SKM-1 treated with dmso at 0.1 percent for 144 hours (cell line): ENCODE measurements at regions not wholly inside any gene's neighbourhood (a gene's known extent, or its start where the extent isn't known, plus 50 kb on each side); places are given as distances from the start of the nearest gene placed in this dataset.

Experiments
- DNase-seq: peaks from one replicate; lab custom pipeline; 2025; ENCODE audit not compliant: unreplicated experiment; lab: John Stamatoyannopoulos, UW

DNA sequence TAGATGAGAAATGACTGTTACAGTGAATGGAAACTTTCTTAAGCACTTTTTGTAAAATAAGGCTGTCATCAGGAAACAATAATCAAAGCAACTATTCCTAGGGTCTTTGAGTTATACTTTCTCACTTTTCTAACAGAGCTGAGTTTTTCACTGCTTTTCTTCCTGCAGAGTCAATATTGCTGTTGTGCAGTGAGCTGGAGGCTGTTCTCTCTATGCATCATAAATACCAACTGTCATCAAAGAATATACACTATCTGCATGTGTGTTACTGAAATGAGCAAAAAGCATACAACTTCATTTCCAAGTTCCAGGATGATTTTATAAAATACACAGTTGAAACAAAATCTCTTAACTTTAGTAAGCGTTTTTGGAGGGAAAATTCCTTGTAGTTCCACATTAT, 110.4 kb upstream of the CPSF6 start:
- DNase-seq, result no peak

DNA sequence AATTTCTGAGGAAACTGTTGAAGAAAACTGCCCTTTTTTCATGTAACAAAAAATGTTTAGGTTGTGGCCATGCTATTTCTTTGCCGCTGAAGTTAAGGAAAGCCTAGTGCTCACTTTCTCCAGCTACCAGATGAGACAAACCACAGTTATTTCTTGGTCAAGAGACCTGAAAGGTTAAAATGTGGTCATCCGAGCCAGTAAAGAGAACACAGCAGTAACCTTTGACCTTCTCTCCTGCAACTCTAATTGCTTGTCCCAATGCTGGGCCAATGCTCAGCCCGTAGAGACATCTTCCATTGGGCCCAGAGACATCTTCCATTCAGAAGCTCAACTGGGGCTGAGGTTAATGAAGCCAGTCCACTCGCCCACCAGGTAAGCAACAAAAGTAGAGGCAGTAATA, 109.8 kb upstream of the CPSF6 start:
- DNase-seq, result no peak

DNA sequence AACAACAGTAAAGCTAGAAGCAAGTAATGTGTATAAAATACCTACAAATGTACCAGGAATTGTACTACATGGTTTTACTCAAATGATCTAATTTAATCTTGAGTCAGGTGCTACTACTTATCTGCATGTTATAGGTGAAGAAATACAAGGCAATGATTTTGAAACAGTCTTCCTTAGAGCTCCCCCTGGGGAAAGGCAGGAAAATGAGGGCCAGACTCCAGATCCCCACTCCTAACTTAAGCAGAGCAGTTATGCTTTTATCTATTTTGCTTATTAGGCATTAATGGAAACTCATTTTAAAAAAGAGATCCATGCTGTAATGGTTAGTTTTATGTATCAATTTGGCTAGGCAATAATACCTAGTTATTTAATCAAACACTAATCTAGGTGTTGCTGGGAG, 109.3 kb upstream of the CPSF6 start:
- DNase-seq, result peak; percentile 5

DNA sequence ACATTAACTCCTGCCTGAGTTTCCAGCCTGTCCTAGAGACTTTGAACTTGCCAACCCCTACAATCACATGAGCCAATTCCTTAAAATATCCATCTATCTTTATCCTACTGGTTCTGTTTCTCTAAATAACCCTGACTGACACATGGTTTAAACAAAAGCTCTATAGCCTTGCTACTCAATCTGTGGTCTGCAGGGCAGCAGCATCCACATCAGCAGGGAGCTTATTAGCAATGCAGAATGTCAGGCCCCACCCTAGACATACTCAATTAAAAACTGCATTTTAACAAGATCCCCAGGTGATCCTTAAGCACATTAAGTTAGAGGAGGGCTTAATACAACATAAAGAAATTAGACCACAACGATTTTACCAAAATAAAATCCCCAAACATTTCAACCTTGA, 108.3 kb upstream of the CPSF6 start:
- DNase-seq, result no peak

- no peak for DNase-seq
Measured at GRCh38 chr12:69136931-69137613, 102.3 kb upstream of the CPSF6 start.

- no peak for DNase-seq
Measured at GRCh38 chr12:69141074-69141473, 98.3 kb upstream of the CPSF6 start.

DNA sequence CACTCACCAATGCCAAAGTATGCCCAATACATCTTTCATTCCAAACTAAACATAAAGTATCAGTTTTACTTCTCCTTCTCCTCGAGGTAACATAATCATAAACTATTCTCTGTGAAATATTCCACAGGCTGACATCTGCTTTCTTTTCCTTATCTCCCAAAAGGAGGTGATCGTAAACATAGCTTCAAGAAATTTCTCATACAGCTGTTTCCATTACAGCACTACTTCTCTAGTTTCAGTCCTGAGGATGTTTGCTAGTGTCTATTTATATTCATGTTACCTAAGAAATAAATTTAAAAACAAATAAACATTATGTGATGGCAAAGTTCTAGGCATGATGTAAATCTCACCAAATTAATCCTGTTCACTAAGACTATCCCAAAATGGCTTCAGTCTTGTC, 90.1 kb upstream of the CPSF6 start:
- no peak for DNase-seq

DNA sequence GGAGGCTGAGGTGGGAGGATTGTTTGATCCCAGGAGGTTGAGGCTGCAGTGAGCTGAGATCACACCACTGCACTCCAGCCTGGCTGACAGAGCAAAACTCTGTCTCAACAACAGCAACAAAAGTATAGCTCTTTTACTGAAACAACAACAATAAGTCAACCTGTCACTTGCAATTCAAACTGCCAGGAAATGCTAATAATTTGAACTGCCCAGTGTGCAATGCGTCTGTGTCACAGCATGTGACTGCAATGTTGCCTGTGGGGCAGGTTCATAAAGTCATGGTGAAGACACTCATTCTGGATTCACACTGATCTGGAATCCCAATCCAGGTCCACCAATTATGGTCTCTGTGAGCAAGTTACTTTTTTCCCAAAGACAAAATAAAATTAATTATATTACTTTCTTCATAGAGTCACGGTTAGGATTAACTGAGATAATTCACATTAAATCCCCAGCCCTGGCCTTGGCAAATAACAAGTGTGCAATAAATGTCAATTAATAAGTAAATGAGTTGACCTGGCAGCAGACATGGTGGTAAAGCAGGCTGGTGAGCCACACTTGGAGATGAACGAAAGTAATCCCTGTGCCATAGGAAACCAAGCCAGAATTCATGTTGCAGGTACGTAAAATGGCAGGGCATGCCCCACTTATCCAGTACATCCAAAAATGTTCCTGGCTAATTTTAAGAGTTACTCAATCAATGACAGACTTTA, 89.1 kb upstream of the CPSF6 start:
- DNase-seq, result no peak

DNA sequence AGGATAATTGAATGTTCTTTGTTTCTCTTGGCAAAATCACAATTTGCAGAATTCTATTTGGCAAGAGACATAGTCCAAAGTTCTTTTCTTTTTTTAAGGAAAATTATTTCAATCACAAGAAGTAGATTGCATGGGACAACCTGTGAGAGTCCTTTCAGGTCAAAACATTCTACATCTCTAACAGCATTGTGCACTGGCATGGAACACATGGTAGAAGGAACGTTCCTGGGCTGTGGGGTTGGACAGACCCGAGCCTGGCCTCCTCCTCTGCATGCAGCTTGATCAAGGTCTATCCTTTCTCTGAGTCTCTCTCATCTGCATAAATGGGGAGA, 88.6 kb upstream of the CPSF6 start:
- no peak for DNase-seq

DNA sequence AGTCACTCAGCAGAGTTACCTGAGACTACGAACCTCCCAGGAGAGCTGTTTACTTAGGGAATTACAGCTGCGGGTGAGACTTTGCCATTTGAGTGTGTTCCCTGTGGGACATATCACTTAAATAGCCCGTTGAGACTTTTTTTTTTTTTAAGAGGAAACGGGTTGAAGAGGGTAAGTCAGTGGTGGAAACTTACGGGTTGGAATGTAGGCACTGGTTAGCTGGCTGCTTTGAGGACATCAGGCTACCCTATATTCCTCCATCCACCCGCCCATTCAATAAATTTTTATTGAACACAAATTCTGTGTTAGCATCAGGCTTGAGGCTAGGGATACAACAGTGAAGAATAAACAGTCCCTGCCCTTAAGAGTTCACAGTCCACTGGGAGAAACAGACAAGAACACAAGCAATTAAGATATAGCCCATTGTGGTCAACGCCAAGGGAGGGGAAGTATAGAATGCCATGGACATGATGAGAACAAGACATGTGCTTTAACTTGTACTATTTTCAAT, 88.1 kb upstream of the CPSF6 start:
- DNase-seq, result no peak

GRCh38 chr12:69154585-69155363, 84.6 kb upstream of the CPSF6 start:
- DNase-seq, result peak; percentile 45

GRCh38 chr12:69157023-69157655, 82.2 kb upstream of the CPSF6 start:
- peak; percentile 68 for DNase-seq

GRCh38 chr12:69161829-69162228, 77.5 kb upstream of the CPSF6 start:
- no peak for DNase-seq

DNA sequence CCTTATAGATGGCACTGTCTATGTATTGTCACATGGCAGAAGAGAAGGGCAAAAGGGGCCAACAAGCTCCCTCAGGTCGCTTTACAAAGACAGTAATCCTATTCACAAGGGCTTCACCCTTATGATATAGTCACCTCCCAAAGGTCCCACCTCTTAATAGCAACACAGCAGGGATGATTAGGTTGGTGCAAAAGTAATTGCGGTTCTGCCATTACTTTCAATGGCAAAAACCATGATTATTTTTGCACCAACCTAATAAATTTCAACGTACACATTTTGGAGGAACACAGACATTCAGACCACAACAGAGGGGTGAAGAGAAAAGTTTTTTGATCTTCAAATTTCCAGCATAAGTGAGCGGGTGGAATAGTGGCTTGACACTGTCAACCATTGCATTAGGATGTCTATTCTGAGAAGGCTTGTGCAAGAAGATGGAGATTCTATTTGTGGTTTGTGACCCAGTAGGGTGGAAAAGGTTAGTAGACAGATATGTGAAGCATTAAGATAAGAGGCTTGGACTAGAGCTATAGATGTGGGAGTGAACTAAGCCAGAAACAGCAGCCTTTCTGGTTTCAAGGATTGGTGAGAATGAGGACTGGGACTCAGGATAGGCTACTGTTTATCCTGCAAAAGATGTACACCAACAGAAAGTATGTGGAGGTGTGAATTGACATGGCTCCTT, 75.5 kb upstream of the CPSF6 start:
- no peak for DNase-seq

DNA sequence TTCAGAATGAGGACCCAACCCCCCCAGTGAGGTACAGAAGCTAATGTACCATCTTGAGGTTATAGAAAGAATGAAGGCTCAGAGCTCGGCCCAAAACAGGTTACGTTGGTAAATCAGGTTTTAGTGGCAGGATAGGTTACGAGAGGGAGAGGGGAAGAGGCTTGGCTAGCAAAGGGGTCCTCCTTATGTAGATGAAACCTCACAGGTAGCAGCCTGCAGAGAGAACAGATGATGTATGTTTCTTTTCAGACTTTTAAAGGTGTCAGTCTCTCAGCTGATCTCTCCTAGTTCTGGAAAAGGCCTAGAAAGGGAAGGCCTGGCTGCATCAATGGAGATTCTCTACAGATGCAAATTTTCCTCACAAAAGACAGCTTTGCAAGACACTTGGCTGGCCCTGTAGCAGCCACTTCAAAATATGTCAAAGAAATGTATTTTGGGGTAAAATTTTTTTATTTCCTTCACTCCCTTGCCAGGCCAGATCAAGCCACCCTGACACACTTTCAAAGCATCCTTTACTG, 71.7 kb upstream of the CPSF6 start:
- DNase-seq, result no peak

DNA sequence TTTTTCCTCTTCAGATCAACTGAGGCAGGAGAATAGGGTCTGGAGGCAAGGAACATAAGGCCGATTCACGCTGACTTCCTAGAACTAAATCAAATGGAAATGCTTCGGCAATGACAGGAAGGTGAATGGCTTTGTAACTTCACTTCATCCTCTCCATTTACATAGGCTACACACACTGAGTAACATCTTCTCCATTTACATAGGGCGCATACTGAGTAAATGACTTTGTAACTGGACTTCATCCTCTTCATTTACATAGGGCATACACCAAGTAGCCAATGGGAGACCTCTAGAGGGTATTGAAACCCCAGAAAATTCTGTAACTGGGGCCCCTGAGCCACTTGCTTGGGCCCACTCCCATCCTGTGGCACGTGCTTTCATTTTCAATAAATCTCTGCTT, 71.0 kb upstream of the CPSF6 start:
- no peak for DNase-seq

DNA sequence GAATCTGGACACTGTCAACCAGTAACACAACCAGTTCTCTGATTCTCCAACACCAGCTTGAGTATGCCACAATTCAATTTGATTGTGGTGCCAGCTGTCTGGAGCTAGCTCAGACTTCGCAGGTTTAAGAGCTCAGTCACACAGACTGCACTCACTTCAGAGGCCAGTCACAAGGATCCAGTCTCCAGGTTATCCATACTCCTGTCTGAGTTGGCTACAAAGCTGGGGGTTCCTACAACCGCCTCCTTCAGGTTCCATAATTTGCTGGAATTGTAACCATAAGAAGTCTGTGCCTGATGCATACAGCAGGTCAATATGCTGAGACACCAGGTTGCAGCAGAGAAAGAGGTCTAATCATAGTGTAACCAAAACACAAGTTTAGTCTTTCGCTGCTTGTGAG, 70.5 kb upstream of the CPSF6 start:
- no peak for DNase-seq

- no peak for DNase-seq
Measured at GRCh38 chr12:69170293-69170692, 69.1 kb upstream of the CPSF6 start.

- DNase-seq, result no peak
Measured at GRCh38 chr12:69171881-69172280, 67.5 kb upstream of the CPSF6 start.

GRCh38 chr12:69172491-69172890, 66.9 kb upstream of the CPSF6 start:
- DNase-seq, result no peak

DNA sequence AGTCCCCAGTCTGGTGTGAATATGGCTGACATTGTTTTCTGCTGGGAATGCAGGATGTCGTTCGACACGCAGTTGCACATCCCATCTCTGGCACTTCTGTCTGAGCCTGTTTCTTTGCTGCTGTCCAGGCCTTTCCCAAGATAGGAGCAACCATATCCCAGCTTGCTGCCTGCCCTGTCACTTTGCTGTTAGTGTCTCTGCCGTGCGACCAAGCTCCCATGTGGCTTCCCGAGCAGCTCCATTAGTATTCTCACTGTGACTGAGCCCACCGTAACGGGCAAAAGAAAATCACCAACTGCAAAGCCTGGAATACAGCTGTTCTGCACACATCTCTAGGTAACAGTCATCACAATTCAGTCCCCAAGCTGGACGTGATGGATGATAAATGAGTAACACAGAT, 66.0 kb upstream of the CPSF6 start:
- no peak for DNase-seq
